ENCODE measurements at regions not wholly inside any gene's neighbourhood (a gene's known extent, or its start where the extent isn't known, plus 50 kb on each side); places are given as distances from the start of the nearest gene placed in this dataset.
"Not testable (repeated sequence)": the region's sequence is repeated elsewhere in the genome, so short reads cannot be mapped to it uniquely, and the experiment has no call there.

DNA sequence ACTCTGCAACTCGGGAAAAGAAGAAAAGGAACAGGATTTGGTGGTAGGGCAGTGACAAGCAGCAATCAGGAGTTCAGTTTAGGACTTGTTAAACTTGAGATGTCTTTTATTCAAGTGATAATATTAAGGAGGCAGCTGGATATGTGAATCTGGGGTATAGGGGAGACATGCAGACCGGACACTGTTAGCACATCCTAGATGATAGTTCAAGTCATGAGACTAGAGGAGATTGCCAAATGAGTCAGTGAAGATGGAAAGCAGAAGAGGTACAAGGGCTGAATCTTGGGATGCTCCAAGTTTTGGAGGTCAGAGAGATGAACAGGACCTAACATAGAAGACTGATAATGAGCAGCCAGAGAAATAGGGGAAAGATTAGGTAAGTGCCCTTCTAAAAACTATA lies 69.5 kb upstream of the PSME4 start:
- no peak for TF ChIP-seq CTCF (IDR thresholded peaks at IDR 0.05; ENCODE audit: borderline replicate concordance)
- no peak overlapping the region for H3K27ac ChIP-seq (replicated peaks)
- H3K9me3 ChIP-seq (replicated peaks): peaks cover 6% of the 10 kb centered on the region
- no peak overlapping the region for H3K4me3 ChIP-seq
- H3K27me3 ChIP-seq (ENCODE audit: low read depth): no peaks in the 10 kb centered on the region
- no peak for DNase-seq
- H3K4me1 ChIP-seq: peaks cover 22% of the 10 kb centered on the region
- intact Hi-C loops (cut with micrococcal nuclease): no loop called here
- H3K36me3 ChIP-seq: no peaks in the 10 kb centered on the region

GRCh38 chr2:54038835-54039234 lies 68.0 kb upstream of the PSME4 start:
- intact Hi-C loops (cut with micrococcal nuclease): no loop called here

DNA sequence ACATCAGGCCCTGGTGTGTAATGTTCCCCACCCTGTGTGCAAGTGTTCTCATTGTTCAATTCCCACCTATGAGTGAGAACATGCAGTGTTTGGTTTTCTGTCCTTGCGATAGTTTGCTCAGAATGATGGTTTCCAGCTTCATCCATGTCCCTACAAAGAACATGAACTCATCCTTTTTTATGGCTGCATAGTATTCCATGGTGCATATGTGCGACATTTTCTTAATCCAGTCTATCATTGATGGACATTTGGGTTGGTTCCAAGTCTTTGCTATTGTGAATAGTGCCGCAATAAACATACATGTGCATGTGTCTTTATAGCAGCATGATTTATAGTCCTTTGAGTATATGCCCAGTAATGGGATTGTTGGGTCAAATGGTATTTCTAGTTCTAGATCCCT lies 60.5 kb upstream of the PSME4 start:
- H3K9me3 ChIP-seq (replicated peaks); DNase-seq; intact Hi-C loops (cut with micrococcal nuclease): not testable (repeated sequence)

More at GRCh38 chr2:54038835-54039234, 68.0 kb upstream of the PSME4 start:
- Histone ChIP-seq H3K9me3 (replicated peaks) (no peaks in the 10 kb centered on the region), H3K27ac (replicated peaks) (no peak overlapping the region), H3K4me1 (peaks cover 15% of the 10 kb centered on the region), H3K27me3 (ENCODE audit: low read depth) (no peaks in the 10 kb centered on the region), H3K4me3 (no peak overlapping the region), H3K36me3 (no peaks in the 10 kb centered on the region)
- DNase-seq: no peak
- no peak for TF ChIP-seq CTCF (IDR thresholded peaks at IDR 0.05; ENCODE audit: borderline replicate concordance)

DNA sequence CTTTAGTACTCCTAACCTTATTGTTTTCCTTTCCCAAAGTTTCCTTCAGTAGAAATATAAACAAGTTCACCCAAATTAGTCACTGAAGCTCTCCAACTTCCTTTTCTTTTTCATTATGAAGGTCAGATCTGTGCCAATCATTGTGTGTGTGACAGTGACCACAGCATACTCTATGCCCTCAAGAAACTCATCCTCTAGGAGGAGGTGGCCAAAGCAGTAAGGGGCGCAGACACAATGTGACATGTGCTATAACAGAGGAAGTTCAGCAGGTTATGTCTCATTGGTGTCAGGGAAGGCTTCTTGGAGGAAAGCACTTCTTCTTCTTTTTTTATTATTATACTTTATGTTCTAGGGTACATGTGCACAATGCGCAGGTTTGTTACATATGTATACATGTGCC lies 60.0 kb upstream of the PSME4 start:
- no peak for DNase-seq
- TF ChIP-seq CTCF (IDR thresholded peaks at IDR 0.05; ENCODE audit: borderline replicate concordance): no peak
- no peak overlapping the region for H3K27ac ChIP-seq (replicated peaks)
- H3K4me3 ChIP-seq: no peak overlapping the region
- no peaks in the 10 kb centered on the region for H3K36me3 ChIP-seq
- H3K27me3 ChIP-seq (ENCODE audit: low read depth): no peaks in the 10 kb centered on the region
- peaks cover 8% of the 10 kb centered on the region for H3K9me3 ChIP-seq (replicated peaks)
- intact Hi-C loops (cut with micrococcal nuclease): no loop called here
- peaks cover 12% of the 10 kb centered on the region for H3K4me1 ChIP-seq

More for the DNA sequence above, 60.5 kb upstream of the PSME4 start:
- not testable (repeated sequence) for H3K27me3 ChIP-seq (ENCODE audit: low read depth); H3K4me3 ChIP-seq; H3K36me3 ChIP-seq; H3K27ac ChIP-seq (replicated peaks)
- H3K4me1 ChIP-seq: peaks cover 12% of the 10 kb centered on the region

DNA sequence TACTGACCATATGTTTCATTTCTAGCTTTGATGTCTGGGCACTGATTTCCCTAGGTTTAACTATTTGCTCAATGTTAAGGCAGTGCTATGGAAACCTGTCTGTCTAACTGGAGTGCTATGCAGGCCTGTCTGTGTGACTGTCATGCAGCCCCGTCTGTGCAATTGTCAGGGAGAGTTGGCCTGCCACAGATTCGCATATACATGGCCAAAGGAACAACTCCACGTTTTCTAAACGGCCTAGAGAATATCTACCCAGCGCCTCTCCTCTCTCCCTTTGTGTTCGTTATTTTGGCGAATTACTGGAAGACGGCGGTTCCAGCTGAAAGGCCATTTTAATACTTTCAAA lies 59.6 kb upstream of the PSME4 start:
- peaks cover 12% of the 10 kb centered on the region for H3K4me1 ChIP-seq
- peaks cover 8% of the 10 kb centered on the region for H3K9me3 ChIP-seq (replicated peaks)
- no peak for DNase-seq
- no peaks in the 10 kb centered on the region for H3K27me3 ChIP-seq (ENCODE audit: low read depth)
- H3K36me3 ChIP-seq: no peaks in the 10 kb centered on the region
- H3K27ac ChIP-seq (replicated peaks): peak overlapping the region; percentile 58
- no peak for TF ChIP-seq CTCF (IDR thresholded peaks at IDR 0.05; ENCODE audit: borderline replicate concordance)
- H3K4me3 ChIP-seq: no peak overlapping the region
- intact Hi-C loops (cut with micrococcal nuclease): no loop called here

DNA sequence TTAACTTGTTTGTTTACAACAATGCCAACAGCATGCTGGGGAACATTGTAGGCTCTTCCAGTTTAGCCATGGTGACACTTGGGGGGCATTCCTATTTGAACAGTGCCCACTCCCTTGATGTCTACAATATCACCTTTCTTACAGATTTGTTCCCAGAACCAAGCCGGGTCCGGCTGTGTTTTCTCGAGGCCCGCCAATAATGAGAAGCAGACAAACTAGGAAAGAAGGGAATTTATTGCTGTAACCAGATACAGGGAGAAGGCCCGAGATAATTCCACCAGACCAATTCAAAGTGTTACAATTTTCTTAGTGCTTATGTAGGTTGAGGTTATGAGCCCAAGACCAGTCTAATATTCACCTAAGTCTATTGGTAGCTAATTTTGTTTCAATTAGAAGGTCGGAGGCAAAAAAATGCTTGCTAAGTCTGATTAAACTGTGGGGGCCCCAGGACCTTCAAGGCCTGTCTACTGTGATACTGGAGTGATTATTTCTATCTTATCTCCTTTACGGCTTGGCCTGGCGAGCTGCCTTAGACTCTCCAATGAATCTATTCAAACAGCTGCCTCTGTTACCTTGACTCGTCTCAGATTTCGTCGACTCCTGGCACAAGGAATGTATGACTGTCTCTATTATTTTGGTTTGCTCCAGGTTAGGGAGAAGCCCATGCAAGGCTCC lies 59.1 kb upstream of the PSME4 start:
- no peaks in the 10 kb centered on the region for H3K36me3 ChIP-seq
- peaks cover 8% of the 10 kb centered on the region for H3K9me3 ChIP-seq (replicated peaks)
- no peaks in the 10 kb centered on the region for H3K27me3 ChIP-seq (ENCODE audit: low read depth)
- H3K27ac ChIP-seq (replicated peaks): peak overlapping the region; percentile 58
- intact Hi-C loops (cut with micrococcal nuclease): no loop called here
- TF ChIP-seq CTCF (IDR thresholded peaks at IDR 0.05; ENCODE audit: borderline replicate concordance): no peak
- no peak overlapping the region for H3K4me3 ChIP-seq
- H3K4me1 ChIP-seq: peaks cover 12% of the 10 kb centered on the region
- DNase-seq: no peak

DNA sequence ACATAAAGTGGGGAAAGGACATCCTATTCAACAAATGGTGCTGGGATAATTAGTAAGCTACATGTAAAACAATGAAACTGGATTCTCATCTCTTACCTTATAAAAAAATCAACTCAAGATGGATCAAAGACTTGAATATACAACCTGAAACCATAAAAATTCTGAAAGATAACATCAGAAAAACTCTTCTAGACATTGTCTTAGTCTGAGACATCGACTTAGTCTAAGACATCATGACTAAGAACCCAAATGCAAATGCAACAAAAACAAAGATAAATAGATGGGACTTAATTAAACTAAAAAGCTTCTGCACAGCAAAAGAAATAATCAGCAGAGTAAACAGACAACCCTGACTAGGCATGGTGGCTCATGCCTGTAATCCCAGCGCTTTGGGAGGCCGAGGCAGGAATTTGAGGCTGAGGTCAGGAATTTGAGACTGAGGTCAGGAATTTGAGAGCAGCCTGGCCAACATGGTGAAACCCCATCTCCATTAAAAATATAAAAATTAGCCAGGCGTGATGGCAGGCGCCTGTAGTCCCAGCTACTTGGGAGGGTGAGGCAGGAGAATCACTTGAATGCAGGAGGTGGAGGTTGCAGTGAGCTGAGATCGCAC lies 54.8 kb upstream of the PSME4 start:
- H3K4me3 ChIP-seq; DNase-seq; H3K27me3 ChIP-seq (ENCODE audit: low read depth); H3K27ac ChIP-seq (replicated peaks); H3K9me3 ChIP-seq (replicated peaks); intact Hi-C loops (cut with micrococcal nuclease); H3K36me3 ChIP-seq: not testable (repeated sequence)
- H3K4me1 ChIP-seq: peaks cover 12% of the 10 kb centered on the region

Data from left ventricle myocardium inferior (tissue), 1 donor.